K562 (cell line): ENCODE measurements at regions not wholly inside any gene's neighbourhood (a gene's known extent, or its start where the extent isn't known, plus 50 kb on each side); places are given as distances from the start of the nearest gene placed in this dataset.

Source experiments
- ATAC-seq: fragments of 200-7000 bp; cut with Tn5 transposase; 3 replicates; pipeline ENCODE4 v1.9.1; 2020; ENCODE audit warnings: moderate library complexity
- BruUV-seq: library from RNA; stranded (reverse); fragments of 400-500 nt; replicated peaks from 2 replicates; lab custom pipeline; 2021; lab: Mats Ljungman, UMichigan
- CTCF ChIA-PET: fragments of 300-600 bp; formaldehyde crosslinking; extraction: SDS; loops from one replicate; lab custom pipeline; 2021; ENCODE audit warnings: low intra/inter-chr PET ratio; lab: Yijun Ruan, JAX
- POLR2A ChIA-PET: fragments of 300-600, 350-650 bp; sonication (Branson Sonifier 250); formaldehyde crosslinking; extraction: SDS; loops from one replicate; lab custom pipeline; 2021; ENCODE audit warnings: antibody characterized with exemption, inconsistent platforms; lab: Yijun Ruan, JAX
- DNase-seq, 4 experiments: peaks; one replicate each; pipeline versions ENCODE4 v3.0.0 to v3.0.0-alpha.2; 2011 to 2018; ENCODE audit warnings: low spot score in 3 of 4, mixed read lengths in 3 of 4; ENCODE audit errors: extremely low read depth in 1 of 4
- FAIRE-seq: peaks from 2 replicates; lab custom pipeline; 2011; peaks lifted over from hg19 to GRCh38; lab: Jason Lieb, UNC
- H2AFZ ChIP-seq: 2 replicates; pipeline ENCODE4 v1.6.0; 2011; ENCODE audit warnings: low read depth, low read length, control low read depth, inconsistent platforms
- H3K27ac ChIP-seq: fragments of 200-600 bp; 3 replicates; pipeline ENCODE4 v1.8.0; 2011; ENCODE audit warnings: low read depth, mild to moderate bottlenecking, control low read depth, inconsistent platforms, low read length, moderate library complexity, mixed read lengths; ENCODE audit errors: extremely low read depth
- H3K27me3 ChIP-seq, 2 experiments: fragments of 300-600 bp in 1 of 2; 2 replicates in 1 of 2; 3 replicates in 1 of 2; pipeline versions ENCODE4 v1.6.0 to v1.8.0; 2011; ENCODE audit warnings: inconsistent platforms in 2 of 2, low read length in 2 of 2, mild to moderate bottlenecking in 1 of 2, mixed read lengths in 1 of 2, moderate library complexity in 1 of 2; ENCODE audit not compliant: control insufficient read depth in 2 of 2, insufficient read depth in 2 of 2
- H3K36me3 ChIP-seq: fragments of 300-600 bp; 3 replicates; pipeline ENCODE4 v1.8.0; 2011; ENCODE audit warnings: mild to moderate bottlenecking, low read length, inconsistent platforms; ENCODE audit not compliant: control insufficient read depth, insufficient read depth
- H3K4me1 ChIP-seq, 2 experiments: fragments of 200-600 bp in 1 of 2; replicated peaks in 1 of 2; 2 replicates in 1 of 2; 3 replicates in 1 of 2; pipeline versions ENCODE4 v1.5.1 to v1.8.0; 2011; ENCODE audit warnings: inconsistent platforms in 2 of 2, low read length in 2 of 2, mild to moderate bottlenecking in 1 of 2, mixed read lengths in 1 of 2, moderate library complexity in 1 of 2; ENCODE audit not compliant: control insufficient read depth in 2 of 2, insufficient read depth in 2 of 2
- H3K4me2 ChIP-seq: 2 replicates; pipeline ENCODE4 v1.6.1; 2011; ENCODE audit warnings: low read length, control low read depth, inconsistent platforms, mixed read lengths; ENCODE audit not compliant: insufficient read depth
- H3K4me3 ChIP-seq: fragments of 200-600 bp; sonication (generic), shearing (Covaris generic); 2 replicates; pipeline ENCODE4 v1.5.1; 2016; ENCODE audit warnings: control low read depth, inconsistent platforms
- H3K79me2 ChIP-seq: fragments of 200-600 bp; 3 replicates; pipeline ENCODE4 v1.8.0; 2011; ENCODE audit warnings: low read length, inconsistent platforms; ENCODE audit not compliant: control insufficient read depth, insufficient read depth
- H3K9ac ChIP-seq, 2 experiments: 2 replicates each; pipeline versions ENCODE4 v1.6.0 to v1.6.1; 2011; ENCODE audit warnings: low read depth in 2 of 2, low read length in 2 of 2, control low read depth in 1 of 2, inconsistent platforms in 1 of 2, mild to moderate bottlenecking in 1 of 2, mixed read lengths in 1 of 2; ENCODE audit not compliant: insufficient read depth in 1 of 2
- H3K9me1 ChIP-seq: one replicate; pipeline ENCODE4 v1.6.0; 2011; ENCODE audit warnings: inconsistent platforms, mild to moderate bottlenecking, low read length, moderate library complexity; ENCODE audit not compliant: control insufficient read depth, insufficient read depth
- H3K9me3 ChIP-seq: replicated peaks from 2 replicates; pipeline ENCODE4 v1.5.1; 2011; ENCODE audit warnings: low read depth, low read length, inconsistent platforms; ENCODE audit not compliant: control insufficient read depth, insufficient read depth
- H4K20me1 ChIP-seq: replicated peaks from 2 replicates; pipeline ENCODE4 v1.6.1; 2011; ENCODE audit warnings: low read length, inconsistent platforms, mixed read lengths; ENCODE audit not compliant: control insufficient read depth, insufficient read depth
- ARNT ChIP-seq, 2 experiments: fragments of 450-650 bp; IDR thresholded peaks; 2 replicates each; pipeline ENCODE4 v1.6.1; 2016; ENCODE audit warnings: mild to moderate bottlenecking in 1 of 2
- CAMTA2 ChIP-seq: fragments of 250-450 bp; sonication (Bioruptor Pico); conservative IDR thresholded peaks from 2 replicates; pipeline ENCODE4 v1.5.1; 2022
- CBX3 ChIP-seq, 2 experiments: IDR thresholded peaks; 1 replicate in 1 of 2; 2 replicates in 1 of 2; pipeline ENCODE4 v1.6.1; 2012; ENCODE audit warnings: inconsistent platforms in 2 of 2, low read length in 2 of 2, borderline replicate concordance in 1 of 2, control low read depth in 1 of 2
- CBX5 ChIP-seq: IDR thresholded peaks from 2 replicates; pipeline ENCODE4 v1.6.1; 2014; ENCODE audit warnings: low read depth, borderline replicate concordance
- CREB3 ChIP-seq: fragments of 450-650 bp; conservative IDR thresholded peaks from 2 replicates; pipeline ENCODE4 v1.6.1; 2016; ENCODE audit warnings: missing genetic modification characterization, low read depth, mild to moderate bottlenecking, missing compliant biosample characterization, moderate library complexity
- ERF ChIP-seq: fragments of 450-650 bp; formaldehyde crosslinking; IDR thresholded peaks from 2 replicates; pipeline ENCODE4 v1.4.0; 2020; ENCODE audit warnings: mild to moderate bottlenecking, mixed read lengths
- HDAC1 ChIP-seq, 2 experiments: fragments of 450-650 bp; IDR thresholded peaks; 2 replicates each; pipeline ENCODE4 v1.6.1; 2016 to 2017; ENCODE audit warnings: inconsistent platforms in 1 of 2, mild to moderate bottlenecking in 1 of 2, moderate library complexity in 1 of 2
- HMGXB4 ChIP-seq: sonication (generic); formaldehyde crosslinking; IDR thresholded peaks from 2 replicates; pipeline ENCODE4 v1.8.1; 2023; ENCODE audit warnings: mild to moderate bottlenecking, missing genetic modification reagents
- MAZ ChIP-seq, 2 experiments: fragments of 450-650 bp in 1 of 2; sonication (generic) in 1 of 2; formaldehyde crosslinking; IDR thresholded peaks in 1 of 2; conservative IDR thresholded peaks in 1 of 2; 2 replicates each; pipeline versions ENCODE4 v1.4.0 to v1.5.0; 2020; ENCODE audit warnings: mild to moderate bottlenecking in 1 of 2, missing genetic modification reagents in 1 of 2
- MED1 ChIP-seq: sonication (generic); formaldehyde crosslinking; IDR thresholded peaks from 2 replicates; pipeline ENCODE4 v1.8.1; 2023; ENCODE audit warnings: missing genetic modification reagents, borderline replicate concordance
- MEIS2 ChIP-seq: fragments of 450-650 bp; IDR thresholded peaks from 2 replicates; pipeline ENCODE4 v1.6.1; 2014; ENCODE audit warnings: mild to moderate bottlenecking; ENCODE audit not compliant: partially characterized antibody
- NCOR1 ChIP-seq: fragments of 450-650 bp; IDR thresholded peaks from 2 replicates; pipeline ENCODE4 v1.6.1; 2016; ENCODE audit warnings: mild to moderate bottlenecking, moderate library complexity
- PTTG1 ChIP-seq: fragments of 450-650 bp; IDR thresholded peaks from 2 replicates; pipeline ENCODE4 v1.6.1; 2016; ENCODE audit warnings: low read depth, mild to moderate bottlenecking, missing genetic modification characterization, missing compliant biosample characterization
- SUPT5H ChIP-seq: fragments of 450-650 bp; IDR thresholded peaks from 2 replicates; pipeline ENCODE4 v1.6.1; 2016
- TAF9B ChIP-seq: fragments of 450-650 bp; IDR thresholded peaks from 2 replicates; pipeline ENCODE4 v1.6.1; 2018; ENCODE audit warnings: mild to moderate bottlenecking; ENCODE audit not compliant: partially characterized antibody
- ZNF280A ChIP-seq: fragments of 450-650 bp; IDR thresholded peaks from 2 replicates; pipeline ENCODE4 v1.6.1; 2018; ENCODE audit warnings: mild to moderate bottlenecking, low read depth; ENCODE audit not compliant: partially characterized antibody
- ZNF384 ChIP-seq: IDR thresholded peaks from 2 replicates; pipeline ENCODE4 v1.6.1; 2012; ENCODE audit warnings: low read depth, low read length, improper control_type of control experiment
- ZNF512 ChIP-seq: IDR thresholded peaks from 2 replicates; pipeline ENCODE4 v1.6.1; 2016; ENCODE audit warnings: missing genetic modification characterization, missing compliant biosample characterization
- WGBS: fragments of 100-300 bp; shearing (Covaris generic); methylation state at CpG from one replicate; pipeline ENCODE4 v1.1.6; 2016; ENCODE audit warnings: low coverage, mixed read lengths; ENCODE audit not compliant: insufficient coverage; ENCODE audit errors: missing lambda C conversion rate; 5-methylcytosine and 5-hydroxymethylcytosine counted together
- in situ Hi-C: fragments of 300-500 bp; cut with MboI; formaldehyde crosslinking; loops from 4 replicates; pipeline ENCODE4 v1.15.0; 2018; ENCODE audit warnings: inconsistent platforms, mixed read lengths
- intact Hi-C: fragments of 100-400 bp; cut with micrococcal nuclease; formaldehyde crosslinking; loops from 2 replicates; pipeline ENCODE4 v1.14.2; 2022

- ChIA-PET POLR2A (no interaction called here), CTCF (interaction anchor here (0.6 kb wide), 1 partner anchor 87 kb away, joined by 3 read pairs; no protein-coding TSS in a partner anchor)
- H3K9me3 ChIP-seq, result peaks cover 6% of the 10 kb centered on the region; the same call in 1 of the 2 replicates
- H3K27me3 ChIP-seq, result peaks cover 4 to 7% of the 10 kb centered on the region in 2 experiments; a peak in 4 of 5 replicates
- intact Hi-C loops, result no loop called here
- no peaks in the 10 kb centered on the region for H3K36me3 ChIP-seq
- no peaks in the 10 kb centered on the region for H3K4me1 ChIP-seq
- DNase-seq, result no peak
- H3K27ac ChIP-seq, result no peak overlapping the region
- no peak overlapping the region for H3K4me2 ChIP-seq
- no peaks in the 10 kb centered on the region for H3K79me2 ChIP-seq
- no peak overlapping the region for H2AFZ ChIP-seq
- FAIRE-seq, result no peak
- in situ Hi-C loops, result no loop called here
- H3K9me1 ChIP-seq, result no peaks in the 10 kb centered on the region
- no peak overlapping the region for H3K4me3 ChIP-seq
- WGBS, result 13% methylated on average over 3 of the region's 4 CpGs
- ATAC-seq, result no peak
- H4K20me1 ChIP-seq, result no peaks in the 10 kb centered on the region
- H3K9ac ChIP-seq, result no peak overlapping the region
- BruUV-seq, result no TSS peak
- TF ChIP-seq MEIS2, result peak; percentile 12
- TF ChIP-seq MED1, result no peak
- TF ChIP-seq ZNF384, result peak; percentile 52; the same call in 1 of the 2 replicates
- peak; percentile 55 for TF ChIP-seq ZNF512 (tag)
- 0 out of 2 replicates have a peak, but pooled peaks have one; percentile 8 for TF ChIP-seq NCOR1
- TF ChIP-seq CBX3 (IDR thresholded peaks at IDR 0.05; ENCODE audit: borderline replicate concordance in 1 of 2, low read length in 2 of 2), result peak in 1 of 2 experiments; percentile 98; a peak in 2 of 3 replicates
- TF ChIP-seq ERF (CRISPR knock-in tag), result no peak
- peak; percentile 83; the same call in 1 of the 2 replicates for TF ChIP-seq CBX5
- peak; percentile 70 for TF ChIP-seq ZNF280A
- TF ChIP-seq PTTG1 (tag), result no peak
- TF ChIP-seq CAMTA2 (CRISPR knock-in tag), result no peak
- no peak for TF ChIP-seq CREB3
- TF ChIP-seq ARNT (IDR thresholded peaks at IDR 0.05), result peak in 1 of 2 experiments; percentile 30; a peak in 1 of 4 replicates
- TF ChIP-seq HMGXB4, result no peak
- TF ChIP-seq TAF9B, result no peak
- TF ChIP-seq MAZ (CRISPR knock-in tag; conservative IDR thresholded peaks at IDR 0.05 in 1 of 2, IDR thresholded peaks at IDR 0.05 in 1 of 2), result no peak
- 0 out of 4 replicates have a peak, but pooled peaks of 1 of the 2 experiments have one; percentile 30 for TF ChIP-seq HDAC1 (IDR thresholded peaks at IDR 0.05)
- TF ChIP-seq SUPT5H, result no peak
Observed at GRCh38 chr9:129301941-129302340, 123.9 kb upstream of the IER5L start.
